IPS DF 19.7 (cell line): ENCODE measurements at regions not wholly inside any gene's neighbourhood (a gene's known extent, or its start where the extent isn't known, plus 50 kb on each side); places are given as distances from the start of the nearest gene placed in this dataset.

Experiments used
- DNase-seq: peaks from one replicate; pipeline ENCODE4 v3.0.0-alpha.2; 2013; ENCODE audit warnings: low read depth, low spot score

- no peak for DNase-seq
These were observed 296.8 kb downstream of the SMARCA2 start for GRCh38 chr9:2311920-2312319.

- no peak for DNase-seq
These were observed 298.4 kb downstream of the SMARCA2 start for GRCh38 chr9:2313512-2313911.

GRCh38 chr9:2317591-2317990 is 302.4 kb downstream of the SMARCA2 start:
- no peak for DNase-seq

GRCh38 chr9:2319421-2319820 is 302.2 kb upstream of the VLDLR start:
- DNase-seq = no peak

- no peak for DNase-seq
These were observed 301.5 kb upstream of the VLDLR start for GRCh38 chr9:2320114-2320513.

GRCh38 chr9:2320632-2321031 is 301.0 kb upstream of the VLDLR start:
- no peak for DNase-seq

- no peak for DNase-seq
These were observed 300.0 kb upstream of the VLDLR start for GRCh38 chr9:2321523-2322148.

- no peak for DNase-seq
These were observed 296.8 kb upstream of the VLDLR start for GRCh38 chr9:2324742-2325141.

GRCh38 chr9:2332663-2333062 is 288.9 kb upstream of the VLDLR start:
- no peak for DNase-seq

GRCh38 chr9:2335260-2335659 is 286.3 kb upstream of the VLDLR start:
- DNase-seq = no peak

- no peak for DNase-seq
These were observed 285.5 kb upstream of the VLDLR start for GRCh38 chr9:2336055-2336454.

- no peak for DNase-seq
These were observed 284.5 kb upstream of the VLDLR start for GRCh38 chr9:2337131-2337530.

- DNase-seq = no peak
These were observed 284.0 kb upstream of the VLDLR start for GRCh38 chr9:2337627-2338026.

- no peak for DNase-seq
These were observed 282.7 kb upstream of the VLDLR start for GRCh38 chr9:2338777-2339365.

- no peak for DNase-seq
These were observed 282.2 kb upstream of the VLDLR start for GRCh38 chr9:2339416-2339815.

GRCh38 chr9:2340046-2340760 is 281.4 kb upstream of the VLDLR start:
- DNase-seq = no peak

- DNase-seq = no peak
These were observed 280.5 kb upstream of the VLDLR start for GRCh38 chr9:2341126-2341525.

GRCh38 chr9:2341956-2342355 is 279.6 kb upstream of the VLDLR start:
- DNase-seq = no peak

GRCh38 chr9:2343756-2344155 is 277.8 kb upstream of the VLDLR start:
- no peak for DNase-seq

GRCh38 chr9:2344436-2344835 is 277.2 kb upstream of the VLDLR start:
- no peak for DNase-seq

- no peak for DNase-seq
These were observed 276.6 kb upstream of the VLDLR start for GRCh38 chr9:2345013-2345412.

- DNase-seq = no peak
These were observed 275.2 kb upstream of the VLDLR start for GRCh38 chr9:2346277-2346913.

GRCh38 chr9:2351324-2351723 is 270.3 kb upstream of the VLDLR start:
- DNase-seq = no peak
